ENCODE measurements at regions not wholly inside any gene's neighbourhood (a gene's known extent, or its start where the extent isn't known, plus 50 kb on each side); places are given as distances from the start of the nearest gene placed in this dataset.
"Not testable (repeated sequence)": the region's sequence is repeated elsewhere in the genome, so short reads cannot be mapped to it uniquely, and the experiment has no call there.

DNA sequence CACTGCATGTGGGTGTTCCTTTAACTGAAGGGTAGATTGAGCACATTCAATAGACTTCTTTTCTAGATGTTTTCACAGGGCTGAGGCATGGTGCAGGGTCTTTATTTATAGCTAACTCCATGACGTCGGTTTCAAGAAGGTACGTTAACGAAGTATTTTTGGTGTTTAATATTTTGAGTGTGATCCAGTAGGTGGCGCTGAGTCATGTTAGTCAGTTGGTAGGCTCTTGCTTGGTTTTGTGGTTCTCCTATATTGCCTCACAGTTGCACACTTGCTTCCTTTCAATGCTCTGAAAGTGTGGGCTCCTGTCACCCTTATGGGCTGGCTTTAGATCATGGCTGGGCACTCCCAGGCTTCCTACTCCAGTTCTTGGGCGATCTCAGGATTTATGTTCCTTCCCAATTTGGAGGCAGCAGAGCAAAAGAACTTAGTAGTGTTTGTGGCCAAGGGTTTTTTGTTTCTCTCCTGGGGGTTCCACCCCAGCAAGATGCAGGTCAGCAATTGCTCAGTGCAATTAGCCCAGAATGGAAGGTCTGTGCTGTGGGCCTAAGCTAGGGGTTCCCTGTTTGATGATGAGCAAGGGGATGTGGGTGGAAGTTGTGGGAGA, 471.6 kb upstream of the FOXG1 start:
- no peak for FAIRE-seq

DNA sequence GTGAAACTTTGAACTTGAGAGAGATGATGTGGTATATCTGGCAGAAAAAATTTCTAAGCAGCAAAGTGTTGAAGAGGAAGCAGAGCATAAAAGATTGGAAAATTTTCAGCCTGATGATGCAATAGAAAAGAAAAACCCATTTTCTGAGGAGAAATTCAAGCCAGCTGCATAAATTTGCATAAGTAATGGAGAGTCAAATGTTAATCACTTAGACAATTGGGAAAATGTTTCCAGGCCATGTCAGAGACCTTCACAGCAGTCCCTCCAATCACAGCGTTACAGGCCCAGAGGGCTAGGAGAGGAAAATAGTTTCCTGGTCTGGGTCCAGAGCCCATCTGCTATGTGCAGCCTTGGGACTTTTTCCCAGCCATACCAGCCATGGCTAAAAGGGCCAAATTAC, 469.0 kb upstream of the FOXG1 start:
- no peak for FAIRE-seq

DNA sequence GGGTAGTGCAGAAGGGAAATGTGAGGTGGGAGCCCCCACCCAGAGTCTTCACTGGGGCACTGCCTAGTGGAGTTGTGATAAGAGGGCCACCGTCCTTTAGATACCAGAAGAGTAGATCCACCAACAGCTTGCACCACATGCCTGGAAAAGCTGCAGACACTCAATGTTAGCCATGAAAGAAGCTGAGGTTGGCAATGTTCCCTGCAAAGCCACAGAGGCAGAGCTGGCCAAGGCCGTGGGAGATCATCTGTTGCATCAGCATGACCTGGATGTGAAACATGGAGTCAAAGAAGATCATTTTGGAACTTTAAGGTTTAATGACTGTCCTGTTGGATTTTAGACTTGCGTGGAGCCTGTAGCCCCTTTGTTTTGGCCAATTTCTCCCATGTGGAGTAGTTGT, 468.4 kb upstream of the FOXG1 start:
- FAIRE-seq = no peak

DNA sequence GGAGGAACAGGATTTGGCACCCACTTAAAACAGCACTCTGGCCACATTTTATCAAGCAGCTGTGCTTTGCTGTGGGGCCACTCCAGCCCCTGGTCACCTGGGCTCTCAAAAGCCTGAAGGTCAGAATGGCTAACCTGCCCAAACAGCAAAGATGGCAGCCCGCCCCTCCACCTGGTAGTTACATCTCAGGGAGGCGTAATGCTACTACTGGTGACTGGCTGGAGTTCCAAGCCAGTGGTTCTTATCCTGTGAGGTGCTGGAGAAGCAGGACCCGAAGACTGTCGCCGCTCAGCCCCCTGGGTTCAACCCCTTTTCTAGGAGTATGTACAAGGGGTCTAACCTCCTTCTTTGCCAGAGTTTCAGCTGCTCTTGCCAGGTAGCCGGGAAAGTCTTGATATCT, 467.4 kb upstream of the FOXG1 start:
- FAIRE-seq = no peak

DNA sequence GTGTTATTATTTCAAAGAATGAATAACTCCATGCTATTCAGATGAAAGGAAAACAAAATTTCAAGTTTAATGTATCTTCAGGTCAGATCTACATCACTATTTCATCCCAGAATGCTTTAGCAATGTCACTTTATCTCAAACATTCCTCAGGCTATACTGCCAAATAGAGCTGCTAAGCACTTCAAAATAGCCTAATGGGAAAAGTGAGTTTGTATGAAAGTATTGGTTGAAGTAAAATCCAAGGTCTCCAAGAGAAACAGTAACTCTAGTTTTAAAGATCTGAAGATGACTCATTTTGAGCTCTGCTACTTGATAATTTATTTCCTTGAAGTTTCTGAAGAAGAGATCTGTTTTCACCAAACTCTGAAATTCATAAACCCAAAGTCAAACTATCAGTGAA, 466.2 kb upstream of the FOXG1 start:
- FAIRE-seq = no peak

DNA sequence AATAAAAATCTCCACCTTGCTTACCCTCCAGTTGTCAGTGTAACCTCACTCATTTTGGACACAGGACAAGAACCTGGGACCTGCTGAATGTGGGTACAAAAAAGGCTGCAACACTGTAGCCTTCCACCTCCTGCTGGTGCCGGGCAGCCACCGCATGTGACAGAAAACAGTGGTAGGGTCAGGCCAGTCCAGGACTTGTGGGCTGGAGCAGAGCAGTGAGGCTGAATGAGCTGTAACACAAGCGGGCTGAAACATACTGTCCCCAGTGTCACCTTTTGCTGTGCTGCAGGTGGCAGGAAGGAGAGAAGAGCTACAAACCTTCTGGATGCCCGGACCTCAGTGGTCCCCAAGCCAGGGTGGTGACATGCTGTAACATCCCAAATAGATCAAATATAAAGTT, 465.4 kb upstream of the FOXG1 start:
- no peak for FAIRE-seq

DNA sequence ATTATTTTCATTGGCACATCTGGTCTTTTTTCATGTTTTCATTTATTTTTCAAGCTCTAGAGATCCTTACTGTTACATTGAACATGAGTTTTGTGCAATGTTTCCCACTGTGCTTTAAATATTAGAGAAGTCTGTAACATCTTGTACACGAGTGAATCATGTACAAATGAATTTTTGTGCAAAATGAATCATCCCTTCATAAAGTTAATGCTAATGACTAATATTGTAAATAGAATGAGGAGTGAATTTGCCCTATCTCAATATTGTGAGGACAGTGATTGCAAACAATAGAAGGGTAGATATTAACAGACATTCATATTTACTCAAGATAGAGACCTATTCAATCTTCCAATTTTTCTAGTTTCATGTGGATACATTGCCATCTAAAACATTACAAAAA, 463.3 kb upstream of the FOXG1 start:
- FAIRE-seq = no peak

DNA sequence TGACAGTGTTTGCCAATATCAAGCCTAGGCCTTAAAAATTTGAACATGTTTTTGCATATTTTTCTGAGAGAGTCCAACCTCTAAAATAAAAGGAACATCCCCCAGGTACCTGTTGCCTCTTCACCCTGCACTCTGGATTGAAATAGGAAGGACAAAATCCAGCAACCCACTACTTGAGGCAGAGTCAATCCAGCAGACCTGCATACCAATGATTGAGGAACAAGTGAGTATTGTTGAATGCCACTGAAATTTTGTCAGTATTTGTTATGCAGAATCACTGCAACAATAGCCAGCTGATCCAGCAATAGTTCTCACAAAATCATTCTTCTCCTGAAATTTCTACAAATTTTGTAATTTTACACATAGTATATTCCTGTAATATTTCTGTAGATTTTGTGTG, 460.6 kb upstream of the FOXG1 start:
- no peak for FAIRE-seq

DNA sequence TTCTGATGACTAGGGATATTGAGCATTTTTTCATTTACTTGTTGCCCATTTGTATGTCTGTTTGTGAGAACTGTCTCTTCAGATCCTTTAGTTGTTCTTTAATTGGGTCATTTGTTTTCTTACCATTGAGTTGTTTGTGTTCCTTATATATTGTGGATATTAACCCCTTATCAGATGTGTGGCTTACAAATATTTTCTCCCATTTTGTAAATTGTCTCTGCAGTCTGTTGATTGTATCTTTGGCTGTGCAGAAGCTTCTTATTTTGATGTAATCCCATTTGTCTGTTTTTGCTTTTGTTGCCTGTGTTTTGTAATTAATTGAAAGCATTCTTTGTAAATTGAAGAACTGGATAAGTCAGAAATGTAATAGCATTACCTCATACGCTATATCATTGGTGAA, 459.1 kb upstream of the FOXG1 start:
- FAIRE-seq = no peak

DNA sequence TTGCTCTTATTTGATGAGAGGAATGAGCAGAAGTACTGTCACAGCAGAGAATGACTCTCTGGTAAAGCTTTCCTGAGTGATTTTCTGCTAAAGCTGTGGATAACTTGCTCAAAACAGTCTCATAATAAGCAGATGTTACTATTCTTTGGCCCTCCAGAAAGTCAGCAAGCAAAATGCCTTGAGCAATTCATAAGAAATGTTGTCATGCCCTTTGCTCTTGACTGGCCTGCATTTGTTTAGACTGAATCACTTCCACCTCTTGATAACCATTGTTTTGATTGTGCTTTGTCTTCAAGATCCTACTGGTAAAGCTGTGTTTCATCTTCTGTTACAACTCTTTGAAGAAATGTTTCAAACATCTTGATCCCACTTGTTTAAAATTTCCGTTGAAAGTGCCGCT, 457.9 kb upstream of the FOXG1 start:
- FAIRE-seq = no peak

DNA sequence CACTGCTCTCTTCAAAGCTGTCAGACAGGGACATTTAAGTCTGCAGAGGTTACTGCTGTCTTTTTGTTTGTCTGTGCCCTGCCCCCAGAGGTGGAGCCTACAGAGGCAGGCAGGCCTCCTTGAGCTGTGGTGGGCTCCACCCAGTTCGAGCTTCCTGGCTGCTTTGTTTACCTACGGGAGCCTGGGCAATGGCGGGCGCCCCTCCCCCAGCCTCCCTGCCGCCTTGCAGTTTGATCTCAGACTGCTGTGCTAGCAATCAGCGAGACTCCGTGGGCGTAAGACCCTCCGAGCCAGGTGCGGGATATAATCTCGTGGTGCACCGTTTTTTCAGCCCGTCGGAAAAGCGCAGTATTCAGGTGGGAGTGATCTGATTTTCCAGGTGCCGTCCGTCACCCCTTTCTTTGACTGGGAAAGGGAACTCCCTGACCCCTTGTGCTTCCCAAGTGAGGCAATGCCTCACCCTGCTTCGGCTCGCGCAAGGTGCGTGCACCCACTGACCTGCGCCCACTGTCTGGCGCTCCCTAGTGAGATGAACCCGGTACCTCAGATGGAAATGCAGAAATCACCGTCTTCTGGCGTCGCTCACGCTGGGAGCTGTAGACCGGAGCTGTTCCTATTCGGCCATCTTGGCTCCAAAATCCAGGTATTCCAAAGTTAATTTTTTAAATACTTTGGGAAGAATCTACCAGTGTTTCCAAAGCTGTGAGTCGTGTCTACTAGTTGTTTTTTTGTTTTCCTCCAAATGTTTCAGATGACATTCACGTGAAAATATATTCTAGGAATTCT, 448.5 kb upstream of the FOXG1 start:
- FAIRE-seq = not testable (repeated sequence)

DNA sequence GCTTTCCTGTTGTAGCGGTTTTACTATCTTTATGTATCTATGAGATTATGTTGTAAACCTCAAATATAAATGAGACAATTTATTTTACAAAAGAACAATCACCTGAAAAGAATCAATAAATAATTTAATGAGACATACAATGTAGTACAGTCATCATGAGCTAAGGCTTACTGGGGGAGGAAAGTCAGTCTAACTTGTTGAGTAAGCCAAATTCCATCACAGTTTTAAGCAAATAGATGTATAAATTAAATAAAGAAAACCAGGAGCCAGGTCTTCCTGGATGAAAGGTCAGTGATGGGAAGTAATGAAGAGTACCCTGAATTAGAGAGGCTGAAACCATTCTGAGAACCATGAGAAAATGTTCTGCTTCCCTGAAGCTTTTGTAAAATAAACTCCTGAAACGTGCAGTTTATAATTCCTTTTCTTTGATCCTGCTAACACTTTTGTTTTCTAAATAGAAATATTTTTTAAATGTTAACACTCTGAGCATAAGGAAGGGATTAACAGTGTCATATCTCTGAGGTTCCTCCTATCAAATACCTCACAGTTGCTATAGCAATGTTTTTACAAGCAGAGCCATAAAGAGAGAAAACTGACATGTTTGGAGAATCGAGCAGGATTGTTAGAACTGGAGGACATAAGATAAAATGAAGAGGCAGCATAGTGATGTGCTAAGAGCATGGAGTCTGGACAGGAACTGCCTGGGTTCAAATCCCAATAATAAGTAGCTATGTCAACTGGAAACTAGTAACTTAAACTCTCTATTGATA, 444.9 kb upstream of the FOXG1 start:
- FAIRE-seq = no peak

DNA sequence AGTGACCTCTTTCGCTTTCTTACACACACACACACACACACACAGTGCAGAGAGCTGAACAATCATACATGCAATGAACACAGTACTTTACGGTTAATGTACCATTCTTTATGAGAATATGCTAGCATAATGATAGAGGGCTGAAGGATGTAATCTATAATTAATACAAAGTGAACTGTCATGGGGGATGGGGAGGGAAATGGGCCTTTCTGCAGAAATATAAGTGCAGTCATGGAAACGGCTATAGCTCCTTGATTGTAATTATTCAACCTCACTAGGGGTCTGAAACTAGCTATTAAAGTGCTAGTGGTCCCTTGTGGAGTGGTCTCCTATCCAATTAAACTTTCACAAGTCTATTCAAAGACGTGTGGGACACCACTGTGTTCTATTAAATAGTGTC, 443.2 kb upstream of the FOXG1 start:
- no peak for FAIRE-seq

DNA sequence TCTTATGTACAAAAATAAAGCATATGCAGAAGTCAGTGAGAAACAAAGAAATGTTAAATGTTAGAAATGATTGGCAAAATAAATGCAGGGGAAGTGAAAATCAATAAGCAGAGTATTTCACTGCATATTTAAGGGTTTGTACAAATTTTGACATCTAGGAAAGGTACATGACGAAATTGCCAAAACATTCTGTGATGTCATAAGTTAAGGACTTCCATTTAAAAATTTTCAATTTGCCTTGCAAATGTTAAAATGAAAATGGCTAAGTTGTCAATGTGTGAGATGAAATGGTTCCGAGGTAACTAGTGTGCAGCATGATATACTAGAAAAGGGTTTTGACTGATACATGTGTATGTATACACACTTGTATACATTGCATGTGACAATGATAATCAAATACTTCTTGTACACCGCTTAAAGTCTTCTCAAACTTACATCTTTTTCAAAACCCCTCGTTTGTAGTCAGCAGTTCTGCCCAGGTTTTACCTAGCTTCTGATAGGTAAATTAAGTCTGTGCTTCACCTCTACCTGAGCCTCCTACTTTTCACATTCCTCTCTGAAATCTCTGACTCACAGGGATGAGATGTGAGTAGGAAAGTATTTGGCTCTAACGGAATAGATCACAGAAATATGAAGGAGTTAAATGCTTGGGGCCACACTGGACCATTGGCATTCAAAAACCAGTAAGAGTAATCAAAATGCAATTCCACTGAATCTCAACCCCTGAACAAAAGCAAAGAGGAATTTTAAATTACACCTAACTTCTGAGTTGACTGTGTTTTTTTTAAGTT, 442.4 kb upstream of the FOXG1 start:
- no peak for FAIRE-seq

DNA sequence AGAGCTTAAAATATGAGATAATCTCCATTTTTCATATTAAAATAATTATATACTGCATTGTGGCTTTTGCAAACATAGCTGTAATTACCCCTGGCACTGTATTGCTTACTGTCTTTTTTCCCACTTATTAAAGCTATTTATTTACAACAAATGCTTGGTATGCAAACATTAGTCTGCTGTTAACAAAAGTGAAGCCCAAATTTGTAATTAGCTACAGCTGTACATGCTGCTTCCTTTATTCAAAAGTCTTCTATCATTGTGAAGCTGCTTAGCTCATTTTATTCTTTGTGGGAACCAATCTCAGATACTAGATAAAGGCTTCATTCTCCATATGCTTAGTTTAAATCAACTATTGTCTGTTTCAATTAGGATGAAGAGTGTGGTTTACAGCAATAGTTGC, 425.8 kb upstream of the FOXG1 start:
- no peak for FAIRE-seq

DNA sequence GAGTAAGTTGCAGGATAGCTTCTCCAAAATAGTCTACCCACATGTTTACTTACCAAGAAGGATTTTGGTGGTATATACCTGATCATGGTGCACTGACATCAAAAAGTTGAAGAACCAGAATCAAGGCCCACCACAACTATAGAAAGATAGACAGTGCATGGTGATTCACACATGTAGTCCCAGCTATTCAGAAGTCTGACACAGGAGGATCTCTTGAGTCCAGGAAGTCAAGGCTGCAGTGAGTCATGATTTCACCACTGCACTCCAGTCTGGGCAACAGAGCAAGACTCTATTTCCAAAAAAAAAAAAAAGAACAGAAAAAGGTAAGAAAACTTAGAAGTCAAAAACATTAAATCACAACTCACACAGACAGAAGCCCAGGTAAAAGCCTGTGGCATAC, 422.2 kb upstream of the FOXG1 start:
- no peak for FAIRE-seq

DNA sequence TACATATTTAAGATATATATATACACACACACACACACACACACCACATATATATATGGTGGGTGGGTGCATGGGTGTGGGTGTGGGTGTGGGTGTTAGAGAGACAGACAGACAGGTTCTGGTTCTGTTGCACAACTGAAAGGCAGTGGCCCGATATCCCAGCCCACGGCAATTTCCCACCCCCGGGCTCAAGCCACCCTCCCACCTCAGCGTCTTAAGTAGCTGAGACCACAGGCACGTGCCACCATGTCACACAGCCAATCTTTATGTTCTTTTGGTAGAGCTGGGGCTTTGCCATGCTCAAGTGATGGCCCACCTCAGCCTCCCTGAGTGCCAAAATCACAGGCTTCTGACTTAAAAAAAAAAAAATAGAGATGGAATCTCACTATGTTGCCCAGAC, 417.8 kb upstream of the FOXG1 start:
- FAIRE-seq = no peak

DNA sequence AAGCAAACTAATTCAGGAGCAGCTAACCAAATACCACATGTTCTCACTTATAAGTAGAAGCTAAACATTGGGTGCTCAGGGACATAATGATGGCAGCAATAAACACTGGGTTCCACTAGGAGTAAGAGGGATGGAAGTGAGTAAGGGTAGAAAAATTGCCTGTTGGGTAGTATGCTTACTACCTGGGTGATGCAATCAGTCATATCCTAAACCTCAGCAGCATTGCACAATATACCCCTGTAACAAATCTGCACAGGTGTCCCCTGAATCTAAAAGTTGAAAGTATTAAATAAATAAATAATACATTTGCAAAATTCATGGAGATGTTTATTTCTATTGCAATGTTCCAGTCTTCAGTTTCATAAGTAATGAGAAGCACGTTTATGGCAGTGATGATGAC, 409.8 kb upstream of the FOXG1 start:
- FAIRE-seq = no peak

DNA sequence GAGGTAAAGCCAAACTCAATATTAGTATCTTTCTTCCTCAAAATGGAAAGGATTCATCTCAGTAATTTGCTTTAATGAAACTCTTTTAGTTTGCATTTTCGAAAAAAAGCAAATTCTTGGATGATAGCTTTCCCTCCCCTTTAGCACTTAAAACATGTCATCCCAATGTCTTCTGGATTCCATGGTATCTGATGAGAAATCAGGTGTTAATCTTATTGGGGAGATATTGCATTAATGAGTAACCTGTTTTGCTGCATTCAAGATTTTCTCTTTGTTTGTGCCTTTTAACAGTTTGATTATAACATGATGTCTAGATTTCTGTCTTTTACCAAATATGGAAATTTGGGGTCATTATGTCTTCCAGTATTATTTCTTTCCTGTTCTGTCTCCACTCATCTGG, 405.1 kb upstream of the FOXG1 start:
- FAIRE-seq = no peak

DNA sequence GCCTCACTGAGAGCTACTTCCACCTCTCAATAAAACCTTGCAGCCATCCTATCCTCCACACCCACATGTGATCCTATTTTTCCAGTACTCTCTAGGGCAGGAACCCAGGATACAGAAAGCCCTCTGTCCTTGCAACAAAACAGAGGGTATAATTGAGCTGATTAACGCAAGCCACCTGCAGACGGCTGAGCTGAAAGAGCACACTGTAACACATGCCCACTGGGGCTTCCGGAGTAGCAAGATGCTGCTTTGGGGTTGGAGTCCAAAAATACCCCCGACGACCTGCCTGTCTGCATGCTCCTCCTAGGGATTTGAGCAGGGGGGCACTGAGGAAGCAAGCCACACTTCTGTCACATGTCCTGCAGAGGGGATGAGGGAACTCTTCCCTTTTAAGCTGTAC, 401.1 kb upstream of the FOXG1 start:
- FAIRE-seq = no peak

DNA sequence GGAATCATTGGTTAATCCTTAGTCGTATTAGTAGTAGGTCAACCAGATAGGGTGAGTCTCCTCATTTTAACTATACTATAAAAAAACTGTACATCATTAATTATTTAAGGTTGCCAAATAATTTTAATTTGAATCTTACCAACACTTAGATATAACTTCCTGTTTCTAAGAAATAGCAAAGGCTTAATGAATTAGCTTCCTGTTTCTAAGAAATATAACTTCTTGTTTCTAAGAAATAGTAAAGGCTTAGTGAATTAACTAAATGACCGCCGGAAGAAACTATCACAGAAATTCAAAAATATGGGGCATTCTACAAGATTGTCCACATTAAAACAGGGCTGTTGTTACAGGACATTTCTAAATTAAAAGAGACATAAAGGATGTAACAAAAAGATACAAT, 392.9 kb upstream of the FOXG1 start:
- no peak for FAIRE-seq

DNA sequence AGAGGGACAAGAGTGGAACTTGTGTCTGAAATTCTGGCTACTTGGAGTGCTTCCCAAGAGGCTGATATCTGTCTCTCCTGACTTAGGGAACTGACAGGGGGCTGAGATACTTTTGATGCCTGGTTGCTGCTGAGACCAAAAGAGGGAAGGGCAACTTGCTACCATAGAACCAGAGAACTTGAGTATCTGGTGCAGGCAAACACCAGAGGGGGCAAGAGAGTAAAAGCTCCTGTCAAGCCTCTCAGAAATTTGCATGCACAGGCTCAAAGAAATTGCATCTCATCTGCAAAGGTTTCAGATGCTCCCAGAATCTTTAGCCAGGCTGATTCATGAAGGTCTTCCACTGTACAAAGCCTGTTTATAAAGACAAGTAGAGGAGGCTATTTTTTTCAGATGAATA, 391.3 kb upstream of the FOXG1 start:
- FAIRE-seq = no peak

DNA sequence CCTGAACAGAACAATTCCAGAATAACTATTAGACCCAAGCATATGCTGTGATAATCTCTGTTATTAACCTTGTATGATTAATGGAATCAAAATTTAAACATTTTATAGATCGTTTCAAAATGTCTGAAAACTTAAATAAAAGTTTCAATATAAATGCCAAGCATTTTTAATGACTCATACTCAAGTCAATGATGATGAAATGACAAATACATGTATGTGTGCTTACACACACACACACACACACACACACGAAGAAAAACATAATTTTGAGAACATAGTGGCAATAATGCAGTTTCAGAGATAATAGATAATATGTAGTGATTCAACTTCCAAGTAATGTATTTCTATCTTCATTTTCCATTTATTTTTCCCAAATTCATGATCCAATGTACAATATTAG, 384.9 kb upstream of the FOXG1 start:
- FAIRE-seq = no peak

Measured in endometrium (tissue), 2 donors.